ENCODE measurements at regions not wholly inside any gene's neighbourhood (a gene's known extent, or its start where the extent isn't known, plus 50 kb on each side); places are given as distances from the start of the nearest gene placed in this dataset.
"Not testable (repeated sequence)": the region's sequence is repeated elsewhere in the genome, so short reads cannot be mapped to it uniquely, and the experiment has no call there.

- DNase-seq = peak; percentile 57
Observed at GRCh38 chr9:2355697-2355983, 265.9 kb upstream of the VLDLR start.

GRCh38 chr9:2356041-2356790 is 265.4 kb upstream of the VLDLR start:
- no peak for DNase-seq

- DNase-seq = no peak
Observed at GRCh38 chr9:2359891-2360471, 261.6 kb upstream of the VLDLR start.

- DNase-seq = no peak
Observed at GRCh38 chr9:2362150-2362549, 259.4 kb upstream of the VLDLR start.

- DNase-seq = no peak
Observed at GRCh38 chr9:2363138-2363745, 258.3 kb upstream of the VLDLR start.

GRCh38 chr9:2363781-2364180 is 257.8 kb upstream of the VLDLR start:
- no peak for DNase-seq

- DNase-seq = no peak
Observed at GRCh38 chr9:2367970-2368369, 253.6 kb upstream of the VLDLR start.

GRCh38 chr9:2373648-2374047 is 247.9 kb upstream of the VLDLR start:
- no peak for DNase-seq

- no peak for DNase-seq
Observed at GRCh38 chr9:2375114-2375513, 246.5 kb upstream of the VLDLR start.

- DNase-seq = no peak
Observed at GRCh38 chr9:2377117-2377516, 244.5 kb upstream of the VLDLR start.

GRCh38 chr9:2377834-2378233 is 243.8 kb upstream of the VLDLR start:
- DNase-seq = no peak

GRCh38 chr9:2378266-2378665 is 243.3 kb upstream of the VLDLR start:
- DNase-seq = no peak

- DNase-seq = no peak
Observed at GRCh38 chr9:2378816-2379215, 242.8 kb upstream of the VLDLR start.

- DNase-seq = no peak
Observed at GRCh38 chr9:2384741-2385140, 236.8 kb upstream of the VLDLR start.

- no peak for DNase-seq
Observed at GRCh38 chr9:2385746-2386145, 235.8 kb upstream of the VLDLR start.

- no peak for DNase-seq
Observed at GRCh38 chr9:2386566-2386965, 235.0 kb upstream of the VLDLR start.

GRCh38 chr9:2387166-2387565 is 234.4 kb upstream of the VLDLR start:
- no peak for DNase-seq

- DNase-seq = no peak
Observed at GRCh38 chr9:2389404-2389803, 232.2 kb upstream of the VLDLR start.

- no peak for DNase-seq
Observed at GRCh38 chr9:2390028-2390427, 231.6 kb upstream of the VLDLR start.

GRCh38 chr9:2391509-2392132 is 230.0 kb upstream of the VLDLR start:
- DNase-seq = not testable (repeated sequence)

GRCh38 chr9:2394087-2394741 is 227.4 kb upstream of the VLDLR start:
- not testable (repeated sequence) for DNase-seq

- no peak for DNase-seq
Observed at GRCh38 chr9:2395814-2396612, 225.6 kb upstream of the VLDLR start.
